ENCODE measurements at regions not wholly inside any gene's neighbourhood (a gene's known extent, or its start where the extent isn't known, plus 50 kb on each side); places are given as distances from the start of the nearest gene placed in this dataset.

DNA sequence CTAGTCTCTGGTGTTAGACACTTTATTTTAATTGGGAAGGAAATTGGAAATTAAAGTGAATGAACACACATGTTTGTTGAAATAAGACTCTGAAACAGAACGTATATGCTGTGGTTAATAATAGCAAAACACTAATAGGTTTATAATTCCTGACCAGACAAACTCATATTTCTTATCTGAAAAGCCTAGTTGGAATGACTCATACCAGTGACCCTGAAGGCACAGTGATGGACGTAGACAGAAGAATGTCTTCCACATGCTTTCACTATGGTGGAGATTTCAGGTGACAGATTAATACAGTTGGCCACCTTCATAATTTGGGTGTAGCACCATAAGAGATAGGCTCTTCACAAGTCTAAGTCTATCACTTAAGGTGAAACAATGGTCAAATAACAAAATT, 83.0 kb upstream of the COL11A1 start:
- no peak for DNase-seq
- in situ Hi-C loops (cut with MboI; ENCODE audit: low pct_unique_long_range_greater_than_20kb, low sequenced_read_pairs): no loop called here

DNA sequence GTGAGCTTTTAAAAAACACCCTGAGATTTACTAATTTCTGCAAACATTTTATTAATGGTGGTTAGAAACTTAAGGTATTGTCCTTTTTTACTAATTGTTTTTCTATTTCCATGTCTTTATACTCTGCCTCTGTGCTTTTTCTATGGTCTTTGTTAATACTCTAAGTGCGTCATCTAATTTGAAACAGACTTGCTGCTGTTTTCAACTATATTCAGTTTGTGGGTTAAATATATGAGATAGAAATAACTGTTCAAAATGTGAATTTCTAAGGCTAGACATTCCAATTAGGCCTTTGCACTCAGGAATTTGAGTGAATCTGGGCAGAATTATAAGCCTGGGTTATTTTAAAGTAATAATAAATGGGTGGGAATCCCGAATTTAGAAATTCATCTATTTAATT, 82.4 kb upstream of the COL11A1 start:
- DNase-seq: no peak
- in situ Hi-C loops (cut with MboI; ENCODE audit: low pct_unique_long_range_greater_than_20kb, low sequenced_read_pairs): no loop called here

DNA sequence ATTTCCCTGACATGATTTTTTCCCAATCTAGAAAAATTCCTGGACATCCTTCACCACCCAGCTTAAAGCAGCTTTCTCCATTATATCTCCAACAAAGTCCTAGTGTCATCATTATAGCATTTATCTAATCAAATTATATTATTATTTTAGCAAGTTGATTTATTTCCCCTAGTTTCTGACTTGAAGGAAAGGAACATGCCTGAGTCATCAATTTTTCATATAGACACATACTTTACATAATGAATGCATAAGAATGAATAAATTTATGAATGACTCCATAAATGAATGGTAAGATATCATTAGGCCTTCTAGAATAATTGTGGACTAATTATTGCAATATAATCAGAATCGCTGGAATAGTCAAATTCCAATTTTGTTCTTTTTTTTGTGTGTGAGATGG, 79.4 kb upstream of the COL11A1 start:
- in situ Hi-C loops (cut with MboI; ENCODE audit: low pct_unique_long_range_greater_than_20kb, low sequenced_read_pairs): no loop called here
- DNase-seq: no peak

DNA sequence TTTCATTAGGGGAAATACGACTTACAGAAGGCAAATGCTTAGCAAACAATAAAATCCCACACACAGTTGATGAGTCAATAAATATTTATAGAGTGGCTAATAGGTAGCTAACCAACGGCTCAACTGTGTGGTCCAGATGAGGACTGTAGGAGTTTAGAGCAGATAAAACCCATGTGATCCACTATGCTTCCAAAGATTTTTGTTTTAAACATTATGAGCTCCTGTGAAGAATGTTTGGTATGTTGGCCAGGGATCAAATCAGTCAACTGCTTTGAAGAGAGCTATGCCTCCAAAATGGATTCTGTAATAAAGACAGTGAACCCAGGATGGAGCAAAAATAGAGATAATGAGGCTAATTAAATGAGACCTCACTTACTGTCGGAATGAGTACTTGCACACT, 72.3 kb upstream of the COL11A1 start:
- DNase-seq: no peak
- in situ Hi-C loops (cut with MboI; ENCODE audit: low pct_unique_long_range_greater_than_20kb, low sequenced_read_pairs): no loop called here

DNA sequence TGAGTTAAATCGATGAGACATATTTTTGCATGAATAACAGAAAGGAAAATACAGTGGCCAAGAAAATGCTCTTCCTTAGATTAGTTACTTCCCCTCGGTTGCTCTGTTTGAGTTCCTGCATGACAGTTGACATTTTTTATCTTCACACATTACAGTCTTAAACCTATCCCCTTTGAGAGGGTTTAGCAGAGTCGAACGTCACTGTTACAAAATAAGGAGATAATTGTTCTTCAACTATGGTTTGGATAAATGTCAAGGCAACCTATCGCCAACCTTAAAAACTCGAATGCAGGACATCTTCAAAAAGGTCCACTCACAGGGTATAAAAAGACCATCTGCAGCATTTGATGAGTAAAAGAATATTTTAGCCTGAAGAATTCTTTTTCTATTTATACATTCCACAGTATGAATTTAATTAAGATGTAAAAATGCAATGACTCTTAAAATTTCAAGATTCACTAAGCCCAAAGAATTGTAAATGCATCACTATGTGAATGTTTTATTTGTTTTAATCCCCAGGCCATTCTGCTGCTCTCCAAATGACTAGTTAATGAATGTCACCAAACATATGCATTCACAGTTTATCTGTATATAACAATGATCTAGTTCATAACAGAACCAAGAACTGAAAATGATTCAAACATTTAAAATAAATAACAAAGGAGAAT, 68.9 kb upstream of the COL11A1 start:
- no peak for DNase-seq
- in situ Hi-C loops (cut with MboI; ENCODE audit: low pct_unique_long_range_greater_than_20kb, low sequenced_read_pairs): no loop called here

DNA sequence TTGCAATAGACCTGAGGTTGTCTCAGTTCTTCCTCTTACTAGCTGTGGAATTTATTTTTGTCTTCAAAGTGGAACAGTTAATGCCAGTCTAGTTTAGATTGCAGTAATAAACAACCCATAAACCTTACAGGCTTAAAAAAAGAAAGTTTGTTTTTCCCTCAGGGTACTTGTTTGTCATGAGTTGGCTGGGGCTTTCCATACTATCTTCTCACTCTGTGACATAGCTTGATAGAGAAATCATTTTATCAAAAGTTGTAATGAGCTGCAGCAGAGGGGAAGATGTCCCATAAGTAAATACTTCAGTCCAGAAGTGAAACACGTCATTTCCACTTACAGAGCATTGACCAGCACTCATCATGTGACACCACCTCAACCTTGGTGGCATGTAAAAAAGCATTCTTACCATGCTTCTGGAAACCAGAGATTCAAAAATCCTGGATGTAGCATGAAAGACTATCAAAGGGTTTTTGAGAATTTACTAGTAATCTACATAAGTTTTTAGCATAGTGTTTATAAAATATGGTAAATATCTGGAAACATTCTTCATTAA, 62.8 kb upstream of the COL11A1 start:
- DNase-seq: no peak
- in situ Hi-C loops (cut with MboI; ENCODE audit: low pct_unique_long_range_greater_than_20kb, low sequenced_read_pairs): no loop called here

DNA sequence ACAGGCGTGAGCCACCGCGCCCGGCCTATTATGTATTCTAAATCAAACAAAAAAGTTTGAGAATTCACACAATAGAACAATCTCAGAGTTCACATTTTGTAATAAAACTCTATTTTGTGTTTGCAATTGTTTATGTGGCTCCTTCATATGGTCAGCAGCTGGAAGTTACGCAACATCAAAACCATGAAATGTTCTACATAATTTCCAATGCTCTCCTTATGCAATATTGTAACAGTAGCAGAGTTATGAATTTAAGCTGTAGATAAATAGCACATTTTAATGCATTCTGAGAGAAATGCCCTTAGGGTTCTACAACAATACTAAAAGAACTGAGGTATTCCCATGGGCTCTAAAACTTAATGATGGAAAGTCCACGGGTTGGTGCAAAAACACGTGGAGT, 62.3 kb upstream of the COL11A1 start:
- no peak for DNase-seq
- in situ Hi-C loops (cut with MboI; ENCODE audit: low pct_unique_long_range_greater_than_20kb, low sequenced_read_pairs): no loop called here

DNA sequence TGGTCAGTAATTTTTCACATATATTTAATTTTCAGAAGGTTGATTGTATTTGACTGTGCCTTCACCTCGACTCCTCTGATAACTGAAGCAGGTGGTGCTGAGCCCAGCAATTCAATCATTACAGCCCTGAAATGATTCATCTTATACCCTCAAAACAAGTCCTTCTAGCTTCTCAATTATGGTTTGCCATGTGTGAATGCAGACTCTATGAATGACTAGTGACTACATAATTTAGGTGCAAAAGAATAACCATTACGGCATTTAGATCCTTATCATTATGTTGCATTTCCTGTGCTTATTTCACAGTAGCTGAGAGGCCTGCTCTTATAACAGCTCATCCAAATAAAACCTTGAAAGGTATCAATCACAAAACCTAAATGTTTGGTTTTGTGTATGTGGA, 54.0 kb upstream of the COL11A1 start:
- no peak for DNase-seq
- in situ Hi-C loops (cut with MboI; ENCODE audit: low pct_unique_long_range_greater_than_20kb, low sequenced_read_pairs): no loop called here

DNA sequence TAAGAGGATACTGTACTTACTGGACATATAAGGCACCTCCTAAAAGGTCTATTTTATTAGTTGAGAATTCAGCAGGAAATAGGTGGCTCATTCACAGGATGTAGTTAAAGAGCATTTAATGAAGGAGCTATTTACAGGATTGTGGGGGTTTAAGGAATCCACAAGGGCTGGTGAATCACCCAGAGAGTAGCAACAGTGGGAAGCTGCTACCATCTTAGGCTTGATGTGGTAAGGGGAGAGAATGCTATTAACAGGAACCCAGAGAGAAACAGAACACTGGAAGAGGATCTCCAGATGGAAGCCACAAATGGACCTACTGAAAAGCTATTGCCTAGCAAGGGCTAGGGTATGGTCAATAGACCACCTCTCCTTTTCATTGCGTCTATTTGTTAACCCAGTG, 52.0 kb upstream of the COL11A1 start:
- in situ Hi-C loops (cut with MboI; ENCODE audit: low pct_unique_long_range_greater_than_20kb, low sequenced_read_pairs): no loop called here
- no peak for DNase-seq
